Colonic mucosa (tissue), 4 donors: ENCODE measurements at regions not wholly inside any gene's neighbourhood (a gene's known extent, or its start where the extent isn't known, plus 50 kb on each side); places are given as distances from the start of the nearest gene placed in this dataset.

ENCODE experiments used
- DNase-seq: peaks from one replicate; pipeline ENCODE4 v3.0.0-alpha.2; 2020
- H3K27ac ChIP-seq: fragments of 200-600 bp; one replicate; pipeline ENCODE4 v1.8.0; 2021
- H3K27me3 ChIP-seq: fragments of 200-600 bp; one replicate; pipeline ENCODE4 v1.8.0; 2021
- H3K36me3 ChIP-seq: fragments of 200-600 bp; one replicate; pipeline ENCODE4 v1.8.0; 2021
- H3K4me1 ChIP-seq: fragments of 200-600 bp; one replicate; pipeline ENCODE4 v1.8.0; 2021; ENCODE audit warnings: mild to moderate bottlenecking
- H3K4me3 ChIP-seq: fragments of 200-600 bp; one replicate; pipeline ENCODE4 v1.8.0; 2021
- H3K9ac ChIP-seq, 2 donors: one replicate each; pipeline ENCODE4 v1.7.0; 2013; ENCODE audit warnings: control low read depth in 2 of 2, low read depth in 2 of 2, low read length in 2 of 2
- H3K9me3 ChIP-seq: fragments of 200-600 bp; one replicate; pipeline ENCODE4 v1.8.0; 2021
- intact Hi-C: fragments of 100-400 bp; cut with DNase I; formaldehyde crosslinking; loops from one replicate; pipeline ENCODE4 v1.14.1; 2022
- TF ChIP-seq, protein P1 (sequence below): fragments of 200-600 bp; IDR thresholded peaks from one replicate; pipeline ENCODE4 v1.8.0; 2022; ENCODE audit warnings: antibody characterized with exemption, mild to moderate bottlenecking
- donor health status: healthy.
- donor health status: DM: no; HTN: no; CAD: no.
- donor health status: DM: no; HTN: no; CAD: no.

DNA sequence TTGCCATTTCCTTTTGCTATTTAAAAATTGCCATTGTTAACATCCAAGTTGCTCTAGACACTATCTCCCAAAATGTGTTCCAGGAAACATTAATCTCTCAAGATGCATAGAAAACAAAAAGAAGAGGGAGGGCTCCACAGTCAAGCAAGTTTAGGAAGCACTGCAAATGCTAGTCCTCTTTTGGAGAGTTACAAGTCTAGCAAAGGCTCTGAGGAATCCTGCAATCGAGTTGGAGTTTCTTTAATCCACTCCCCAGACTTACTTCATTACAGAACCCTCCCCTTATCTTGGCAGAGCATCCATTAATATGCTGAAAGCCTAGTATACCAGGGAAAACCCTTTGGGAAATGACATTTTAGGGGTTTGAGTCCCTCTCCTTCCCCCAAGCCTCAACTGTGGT lies 147.9 kb downstream of the SYF2 start:
- no peaks in the 10 kb centered on the region for H3K36me3 ChIP-seq
- H3K9me3 ChIP-seq, result no peaks in the 10 kb centered on the region
- H3K27me3 ChIP-seq, result no peaks in the 10 kb centered on the region
- TF ChIP-seq, protein P1, sequence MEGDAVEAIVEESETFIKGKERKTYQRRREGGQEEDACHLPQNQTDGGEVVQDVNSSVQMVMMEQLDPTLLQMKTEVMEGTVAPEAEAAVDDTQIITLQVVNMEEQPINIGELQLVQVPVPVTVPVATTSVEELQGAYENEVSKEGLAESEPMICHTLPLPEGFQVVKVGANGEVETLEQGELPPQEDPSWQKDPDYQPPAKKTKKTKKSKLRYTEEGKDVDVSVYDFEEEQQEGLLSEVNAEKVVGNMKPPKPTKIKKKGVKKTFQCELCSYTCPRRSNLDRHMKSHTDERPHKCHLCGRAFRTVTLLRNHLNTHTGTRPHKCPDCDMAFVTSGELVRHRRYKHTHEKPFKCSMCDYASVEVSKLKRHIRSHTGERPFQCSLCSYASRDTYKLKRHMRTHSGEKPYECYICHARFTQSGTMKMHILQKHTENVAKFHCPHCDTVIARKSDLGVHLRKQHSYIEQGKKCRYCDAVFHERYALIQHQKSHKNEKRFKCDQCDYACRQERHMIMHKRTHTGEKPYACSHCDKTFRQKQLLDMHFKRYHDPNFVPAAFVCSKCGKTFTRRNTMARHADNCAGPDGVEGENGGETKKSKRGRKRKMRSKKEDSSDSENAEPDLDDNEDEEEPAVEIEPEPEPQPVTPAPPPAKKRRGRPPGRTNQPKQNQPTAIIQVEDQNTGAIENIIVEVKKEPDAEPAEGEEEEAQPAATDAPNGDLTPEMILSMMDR, result no peak
- intact Hi-C loops, result no loop called here
- no peak overlapping the region for H3K4me3 ChIP-seq
- no peak overlapping the region for H3K27ac ChIP-seq
- H3K9ac ChIP-seq, result no peak overlapping the region
- no peaks in the 10 kb centered on the region for H3K4me1 ChIP-seq
- no peak for DNase-seq

DNA sequence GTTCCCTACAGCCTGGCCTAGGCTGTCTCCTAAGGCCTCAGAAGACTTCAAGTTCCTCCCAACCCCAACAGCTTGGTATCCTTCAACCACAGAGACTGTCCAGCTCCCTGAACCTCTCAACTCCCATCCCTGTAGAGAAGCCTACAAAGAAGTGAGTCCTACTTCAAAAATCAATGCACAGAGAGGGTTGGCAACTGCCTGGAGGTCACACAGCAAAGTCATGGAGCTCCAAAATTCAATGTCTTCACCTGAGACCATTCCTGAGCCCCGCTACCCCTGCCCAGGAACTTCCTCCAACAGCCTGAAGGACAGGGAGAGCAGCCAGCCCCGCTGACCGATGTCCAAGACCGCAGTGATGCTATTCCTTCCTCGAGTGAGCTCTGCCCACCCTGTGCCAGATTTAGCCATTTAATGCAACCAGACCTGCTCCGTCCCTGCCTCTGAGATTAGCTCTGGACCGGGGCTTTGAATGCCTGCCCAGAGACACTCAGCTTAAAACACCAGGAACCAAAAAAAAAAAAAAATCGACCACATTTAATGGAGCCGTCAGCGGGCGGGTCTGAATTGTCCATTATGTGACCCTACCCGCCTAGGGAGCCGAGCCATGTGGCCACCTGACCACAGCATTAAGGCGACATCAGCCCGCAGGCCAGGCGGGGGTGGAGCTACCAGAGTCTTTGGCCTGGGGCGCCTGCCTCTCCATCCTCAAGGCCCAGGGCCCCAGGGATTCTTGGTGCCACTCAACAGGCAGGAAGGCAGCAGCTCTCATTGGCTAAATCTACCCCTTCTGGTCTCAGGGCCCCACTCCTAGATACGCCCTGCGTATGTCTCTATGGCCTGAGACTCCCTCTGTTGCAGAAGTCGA lies 148.6 kb downstream of the SYF2 start:
- Histone ChIP-seq H3K27ac (no peak overlapping the region), H3K36me3 (no peaks in the 10 kb centered on the region), H3K27me3 (no peaks in the 10 kb centered on the region), H3K9me3 (no peaks in the 10 kb centered on the region), H3K4me3 (no peak overlapping the region), H3K4me1 (no peaks in the 10 kb centered on the region), H3K9ac (no peak overlapping the region)
- intact Hi-C loops, result no loop called here
- no peak for DNase-seq
- TF ChIP-seq, protein P1, result no peak

DNA sequence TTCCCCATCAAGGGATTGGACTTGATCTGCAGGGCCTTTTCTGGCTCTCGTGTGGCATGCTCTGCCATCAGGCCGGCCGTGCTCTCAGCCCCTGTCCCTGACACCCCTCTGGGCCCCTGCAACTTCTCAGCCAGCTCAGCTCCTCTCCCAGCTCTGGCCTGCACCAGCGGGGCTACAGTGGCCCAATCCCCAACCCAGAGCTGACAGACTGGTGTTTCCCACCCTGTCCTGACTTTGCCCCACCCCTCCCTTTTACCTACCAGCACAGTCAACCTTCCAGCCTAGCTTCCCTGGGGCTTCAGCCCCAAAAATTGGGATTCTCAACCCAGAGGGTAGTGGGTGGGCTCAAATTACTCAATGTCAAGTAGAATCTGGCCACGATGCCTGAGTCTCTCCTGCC lies 149.3 kb downstream of the SYF2 start:
- Histone ChIP-seq H3K27me3 (no peaks in the 10 kb centered on the region), H3K9ac (no peak overlapping the region), H3K9me3 (no peaks in the 10 kb centered on the region), H3K4me1 (no peaks in the 10 kb centered on the region), H3K36me3 (no peaks in the 10 kb centered on the region), H3K27ac (no peak overlapping the region), H3K4me3 (no peak overlapping the region)
- intact Hi-C loops, result no loop called here
- TF ChIP-seq, protein P1, result no peak
- DNase-seq, result no peak

DNA sequence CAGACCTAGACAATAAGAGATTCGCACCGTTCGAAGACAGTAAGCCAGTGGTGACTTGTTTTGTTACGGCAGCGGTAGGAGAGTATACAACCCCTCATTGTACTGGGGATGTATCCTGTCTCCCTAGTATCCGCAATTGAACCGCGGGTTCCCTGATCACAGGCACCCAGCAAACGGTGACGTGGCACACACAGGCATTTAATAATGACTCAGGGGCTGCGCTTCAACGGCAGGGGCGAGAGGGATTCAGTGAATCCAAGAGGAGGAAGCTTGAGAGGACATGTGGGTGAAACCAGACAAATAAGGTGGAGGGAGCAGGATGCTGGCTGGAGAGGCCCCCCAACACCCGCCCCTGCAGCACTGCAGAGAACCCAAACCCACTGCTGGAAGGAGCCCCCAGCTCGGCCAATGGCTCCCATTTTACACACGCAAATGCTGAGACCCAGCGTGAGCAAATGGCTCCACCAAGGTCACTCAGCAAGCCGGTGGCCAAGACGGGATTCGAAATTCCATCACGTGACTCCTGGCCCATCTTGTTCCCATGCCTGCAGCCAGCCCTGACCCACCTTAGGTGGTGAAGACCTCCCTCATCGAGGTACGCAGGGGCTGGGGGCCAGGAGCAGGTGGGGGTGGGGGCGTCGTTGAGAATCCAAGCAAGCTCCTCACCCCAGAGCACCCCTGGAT lies 149.9 kb downstream of the SYF2 start:
- Histone ChIP-seq H3K9ac (no peak overlapping the region), H3K4me3 (no peak overlapping the region), H3K27me3 (no peaks in the 10 kb centered on the region), H3K27ac (no peak overlapping the region), H3K9me3 (no peaks in the 10 kb centered on the region), H3K4me1 (no peaks in the 10 kb centered on the region), H3K36me3 (no peaks in the 10 kb centered on the region)
- intact Hi-C loops, result no loop called here
- DNase-seq, result no peak
- TF ChIP-seq, protein P1, result no peak

DNA sequence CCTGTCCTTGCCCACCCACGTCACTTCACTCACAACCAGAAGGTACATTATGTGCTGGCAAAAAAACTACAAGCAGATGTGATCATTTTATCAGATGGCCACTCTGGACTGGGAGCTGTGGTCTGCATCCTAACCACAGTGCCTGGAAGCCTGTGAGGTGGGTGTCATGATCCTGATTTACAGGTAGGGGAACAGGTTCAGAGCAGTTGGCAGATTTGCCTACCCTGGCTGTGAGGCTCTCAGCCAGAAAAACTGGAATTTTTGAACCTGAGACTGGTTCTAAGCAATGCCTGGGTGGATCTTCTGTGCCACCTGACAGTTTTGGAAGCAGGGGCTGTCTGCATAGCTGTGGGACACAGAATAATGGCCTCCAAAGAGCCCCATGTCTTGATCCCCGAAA lies 150.8 kb downstream of the SYF2 start:
- Histone ChIP-seq H3K36me3 (no peaks in the 10 kb centered on the region), H3K9me3 (no peaks in the 10 kb centered on the region), H3K4me3 (no peak overlapping the region), H3K27ac (no peak overlapping the region), H3K4me1 (no peaks in the 10 kb centered on the region), H3K9ac (no peak overlapping the region), H3K27me3 (no peaks in the 10 kb centered on the region)
- TF ChIP-seq, protein P1, result no peak
- intact Hi-C loops, result no loop called here
- DNase-seq, result no peak
